HG03442 (cell line): ENCODE measurements at regions not wholly inside any gene's neighbourhood (a gene's known extent, or its start where the extent isn't known, plus 50 kb on each side); places are given as distances from the start of the nearest gene placed in this dataset.
"Not testable (repeated sequence)": the region's sequence is repeated elsewhere in the genome, so short reads cannot be mapped to it uniquely, and the experiment has no call there.

Source experiments
- ATAC-seq: cut with Tn5 transposase; IDR thresholded peaks from one replicate; pipeline ENCODE4 v1.9.1; 2021; ENCODE audit warnings: mild to moderate bottlenecking, moderate library complexity; ENCODE audit not compliant: unreplicated experiment

- ATAC-seq, result not testable (repeated sequence)
Observed at GRCh38 chr11:100409267-100409666, 277.8 kb upstream of the ARHGAP42 start.

- ATAC-seq, result no peak
Observed at GRCh38 chr11:100419518-100419917, 267.6 kb upstream of the ARHGAP42 start.

- ATAC-seq, result no peak
Observed at GRCh38 chr11:100434821-100435641, 252.1 kb upstream of the ARHGAP42 start.

GRCh38 chr11:100438376-100438775 lies 248.7 kb upstream of the ARHGAP42 start:
- ATAC-seq, result no peak

- no peak for ATAC-seq
Observed at GRCh38 chr11:100441086-100441485, 246.0 kb upstream of the ARHGAP42 start.

- no peak for ATAC-seq
Observed at GRCh38 chr11:100442017-100442416, 245.1 kb upstream of the ARHGAP42 start.

GRCh38 chr11:100445231-100445735 lies 241.8 kb upstream of the ARHGAP42 start:
- ATAC-seq, result no peak

- ATAC-seq, result not testable (repeated sequence)
Observed at GRCh38 chr11:100451801-100452460, 235.2 kb upstream of the ARHGAP42 start.

- no peak for ATAC-seq
Observed at GRCh38 chr11:100459811-100460210, 227.3 kb upstream of the ARHGAP42 start.

- no peak for ATAC-seq
Observed at GRCh38 chr11:100460426-100460825, 226.7 kb upstream of the ARHGAP42 start.

GRCh38 chr11:100467821-100468508 lies 219.1 kb upstream of the ARHGAP42 start:
- ATAC-seq, result no peak

GRCh38 chr11:100469835-100470234 lies 217.3 kb upstream of the ARHGAP42 start:
- ATAC-seq, result no peak

- no peak for ATAC-seq
Observed at GRCh38 chr11:100472727-100473389, 214.2 kb upstream of the ARHGAP42 start.

GRCh38 chr11:100473390-100473740 lies 213.7 kb upstream of the ARHGAP42 start:
- ATAC-seq, result no peak

GRCh38 chr11:100484948-100485347 lies 202.1 kb upstream of the ARHGAP42 start:
- ATAC-seq, result no peak

- ATAC-seq, result no peak
Observed at GRCh38 chr11:100498780-100499179, 188.3 kb upstream of the ARHGAP42 start.

GRCh38 chr11:100501450-100501849 lies 185.6 kb upstream of the ARHGAP42 start:
- no peak for ATAC-seq

GRCh38 chr11:100512475-100512874 lies 174.6 kb upstream of the ARHGAP42 start:
- no peak for ATAC-seq

GRCh38 chr11:100515087-100515486 lies 172.0 kb upstream of the ARHGAP42 start:
- ATAC-seq, result no peak

- ATAC-seq, result no peak
Observed at GRCh38 chr11:100525197-100525596, 161.9 kb upstream of the ARHGAP42 start.

GRCh38 chr11:100525635-100526034 lies 161.5 kb upstream of the ARHGAP42 start:
- ATAC-seq, result no peak
